C4-2B (cell line): ENCODE measurements at regions not wholly inside any gene's neighbourhood (a gene's known extent, or its start where the extent isn't known, plus 50 kb on each side); places are given as distances from the start of the nearest gene placed in this dataset.

ENCODE experiments used
- ZFX ChIP-seq: fragments of 450-650 bp; IDR thresholded peaks from 2 replicates; pipeline ENCODE4 v1.6.1; 2017
- TF ChIP-seq, protein P1 (sequence below): fragments of 450-650 bp; conservative IDR thresholded peaks from 2 replicates; pipeline ENCODE4 v1.5.1; 2017; ENCODE audit warnings: mild to moderate bottlenecking

DNA sequence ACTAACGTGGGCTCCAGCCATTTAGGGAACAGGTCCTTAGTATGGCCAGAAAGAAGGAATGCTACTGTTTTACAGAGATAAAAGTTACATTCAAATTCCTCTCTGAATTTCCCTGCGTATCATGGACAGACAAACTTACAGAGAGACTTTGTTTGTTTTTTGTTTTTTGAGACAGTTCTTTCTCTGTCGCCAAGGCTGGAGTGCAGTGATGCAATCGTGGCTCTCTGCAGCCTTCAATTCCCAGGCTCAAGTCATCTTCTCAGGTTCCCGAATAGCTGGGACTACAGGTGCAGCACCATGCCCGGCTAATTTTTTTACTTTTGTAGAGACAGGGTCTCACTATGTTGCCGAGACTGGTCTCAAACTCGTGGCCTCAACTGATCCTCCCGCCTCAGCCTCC, 64.5 kb upstream of the MPP7 start:
- TF ChIP-seq, protein P1, sequence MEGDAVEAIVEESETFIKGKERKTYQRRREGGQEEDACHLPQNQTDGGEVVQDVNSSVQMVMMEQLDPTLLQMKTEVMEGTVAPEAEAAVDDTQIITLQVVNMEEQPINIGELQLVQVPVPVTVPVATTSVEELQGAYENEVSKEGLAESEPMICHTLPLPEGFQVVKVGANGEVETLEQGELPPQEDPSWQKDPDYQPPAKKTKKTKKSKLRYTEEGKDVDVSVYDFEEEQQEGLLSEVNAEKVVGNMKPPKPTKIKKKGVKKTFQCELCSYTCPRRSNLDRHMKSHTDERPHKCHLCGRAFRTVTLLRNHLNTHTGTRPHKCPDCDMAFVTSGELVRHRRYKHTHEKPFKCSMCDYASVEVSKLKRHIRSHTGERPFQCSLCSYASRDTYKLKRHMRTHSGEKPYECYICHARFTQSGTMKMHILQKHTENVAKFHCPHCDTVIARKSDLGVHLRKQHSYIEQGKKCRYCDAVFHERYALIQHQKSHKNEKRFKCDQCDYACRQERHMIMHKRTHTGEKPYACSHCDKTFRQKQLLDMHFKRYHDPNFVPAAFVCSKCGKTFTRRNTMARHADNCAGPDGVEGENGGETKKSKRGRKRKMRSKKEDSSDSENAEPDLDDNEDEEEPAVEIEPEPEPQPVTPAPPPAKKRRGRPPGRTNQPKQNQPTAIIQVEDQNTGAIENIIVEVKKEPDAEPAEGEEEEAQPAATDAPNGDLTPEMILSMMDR, result no peak
- TF ChIP-seq ZFX, result no peak
